Stomach smooth muscle (tissue), 2 donors: ENCODE measurements at regions not wholly inside any gene's neighbourhood (a gene's known extent, or its start where the extent isn't known, plus 50 kb on each side); places are given as distances from the start of the nearest gene placed in this dataset.
"Not testable (repeated sequence)": the region's sequence is repeated elsewhere in the genome, so short reads cannot be mapped to it uniquely, and the experiment has no call there.

ENCODE experiments used
- H3K27ac ChIP-seq: one replicate; pipeline ENCODE4 v1.7.0; 2013; ENCODE audit warnings: mild to moderate bottlenecking, low read length, inconsistent platforms
- H3K27me3 ChIP-seq, 2 donors: one replicate each; pipeline ENCODE4 v1.7.0; 2013; ENCODE audit warnings: low read length in 2 of 2; ENCODE audit not compliant: insufficient read depth in 2 of 2, control insufficient read depth in 1 of 2
- H3K36me3 ChIP-seq, 2 donors: one replicate each; pipeline ENCODE4 v1.7.0; 2013; ENCODE audit warnings: low read length in 2 of 2; ENCODE audit not compliant: control insufficient read depth in 2 of 2, insufficient read depth in 2 of 2
- H3K4me1 ChIP-seq: one replicate; pipeline ENCODE4 v1.7.0; 2013; ENCODE audit warnings: low read length; ENCODE audit not compliant: control insufficient read depth, insufficient read depth
- H3K4me3 ChIP-seq, 2 donors: one replicate each; pipeline ENCODE4 v1.7.0; 2013; ENCODE audit warnings: low read length in 2 of 2
- H3K9ac ChIP-seq, 2 donors: one replicate each; pipeline ENCODE4 v1.7.0; 2013; ENCODE audit warnings: low read length in 2 of 2, mild to moderate bottlenecking in 1 of 2
- H3K9me3 ChIP-seq, 2 donors: one replicate each; pipeline ENCODE4 v1.7.0; 2013; ENCODE audit warnings: low read length in 2 of 2; ENCODE audit not compliant: control insufficient read depth in 2 of 2
- donor health status: healthy.
- donor health status: Pancreatic carcinoma.

DNA sequence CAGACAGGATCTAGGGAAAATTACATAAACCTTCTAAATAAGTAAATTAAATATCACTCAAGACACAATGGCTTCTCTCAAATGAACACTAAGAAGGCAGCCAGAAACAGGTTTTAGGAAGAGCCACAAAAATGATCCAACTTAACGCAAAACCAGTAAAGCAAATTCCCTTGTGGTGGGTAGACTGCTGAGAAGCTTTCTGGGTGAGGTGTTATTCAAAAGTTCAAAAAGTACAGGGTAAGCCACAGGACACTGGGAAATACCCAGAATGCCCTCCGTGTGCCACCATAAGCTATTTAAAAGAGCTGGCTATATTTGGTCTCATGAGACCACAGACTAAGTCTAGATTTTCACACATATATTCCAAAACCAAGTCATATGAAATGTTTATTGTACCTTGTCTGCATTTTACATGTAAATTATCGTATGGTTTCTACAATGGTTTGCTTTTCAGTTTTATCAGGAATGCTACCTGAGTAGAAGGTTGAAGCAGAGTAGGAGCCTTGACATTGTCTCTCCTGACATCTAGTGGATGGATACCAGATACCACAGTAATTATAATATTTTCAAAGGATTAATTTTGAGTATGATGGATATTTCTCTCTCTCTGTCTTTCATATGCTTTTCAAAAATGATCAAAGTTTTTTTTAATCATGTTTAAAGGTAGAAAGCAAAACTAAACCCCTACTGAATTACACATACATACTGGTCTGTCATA is 109.3 kb upstream of the KLHL13 start:
- no peaks in the 10 kb centered on the region for H3K27me3 ChIP-seq
- no peaks in the 10 kb centered on the region for H3K36me3 ChIP-seq
- no peak overlapping the region for H3K27ac ChIP-seq
- H3K9me3 ChIP-seq: no peaks in the 10 kb centered on the region
- H3K4me1 ChIP-seq: peaks cover 3% of the 10 kb centered on the region
- H3K9ac ChIP-seq: no peak overlapping the region
- H3K4me3 ChIP-seq: peak overlapping the region in 1 of 2 donors; percentile 22

DNA sequence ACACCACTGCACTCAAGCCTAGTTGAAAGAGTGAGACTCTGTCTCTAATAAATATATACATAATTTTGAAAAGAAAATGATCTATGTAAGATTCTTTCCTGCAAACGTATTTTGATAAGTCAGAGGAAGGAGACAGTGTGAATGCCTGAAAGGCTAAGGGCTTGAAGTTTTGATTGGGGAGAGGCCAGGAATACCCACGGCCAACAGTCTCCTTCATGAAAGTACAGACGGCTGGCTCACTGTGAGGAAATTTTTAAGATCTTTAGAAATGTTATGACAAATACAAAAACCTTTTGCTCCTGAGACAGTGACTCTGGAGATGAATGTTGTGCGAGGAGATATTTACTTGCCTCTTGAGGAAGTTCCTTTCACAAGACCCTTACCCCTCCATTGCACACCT is 111.4 kb upstream of the KLHL13 start:
- Histone ChIP-seq H3K4me3 (no peak overlapping the region), H3K9me3 (no peaks in the 10 kb centered on the region), H3K36me3 (no peaks in the 10 kb centered on the region), H3K4me1 (no peaks in the 10 kb centered on the region), H3K9ac (no peak overlapping the region), H3K27ac (no peak overlapping the region), H3K27me3 (no peaks in the 10 kb centered on the region)

DNA sequence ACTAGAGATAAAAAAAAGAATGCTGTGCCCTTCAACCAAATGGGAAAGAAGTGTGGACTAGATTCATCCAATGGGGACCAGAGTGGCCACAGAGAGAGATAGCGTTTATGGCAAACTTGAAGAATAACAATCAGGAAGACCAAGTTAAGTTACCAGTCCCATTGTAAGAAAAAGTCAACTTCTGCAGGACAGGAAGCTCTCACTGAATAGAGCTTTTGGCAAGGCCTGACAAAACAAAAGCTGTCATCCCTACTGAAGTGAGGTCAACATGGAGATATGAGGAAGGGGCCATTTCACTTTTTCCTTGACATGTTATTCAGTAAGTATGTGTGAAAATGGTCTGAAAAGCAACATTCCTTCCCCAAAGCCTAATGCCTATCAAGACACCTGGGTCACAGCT is 111.8 kb upstream of the KLHL13 start:
- Histone ChIP-seq H3K27ac (no peak overlapping the region), H3K4me1 (no peaks in the 10 kb centered on the region), H3K9me3 (no peaks in the 10 kb centered on the region), H3K9ac (no peak overlapping the region), H3K36me3 (no peaks in the 10 kb centered on the region), H3K4me3 (no peak overlapping the region), H3K27me3 (no peaks in the 10 kb centered on the region)

DNA sequence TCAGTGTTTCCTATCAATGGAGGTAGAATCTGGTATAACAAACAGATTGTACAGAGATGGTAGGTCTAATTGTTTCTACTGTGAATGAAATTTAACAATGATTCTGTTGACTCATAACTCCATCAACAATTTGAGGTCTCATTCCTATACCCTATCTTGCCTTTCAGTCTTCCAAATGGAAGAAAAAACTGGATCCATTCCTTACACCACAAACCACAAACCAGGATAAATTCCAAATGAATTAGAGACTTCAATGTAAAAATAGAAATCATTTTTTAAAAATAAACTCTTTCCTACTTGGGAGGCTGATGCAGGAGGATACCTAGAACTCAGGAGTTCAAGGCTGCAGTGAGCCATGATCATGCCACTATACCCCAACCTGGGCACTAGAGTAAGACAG is 114.4 kb upstream of the WDR44 start:
- H3K27me3 ChIP-seq: no peaks in the 10 kb centered on the region
- H3K36me3 ChIP-seq: no peaks in the 10 kb centered on the region
- H3K9me3 ChIP-seq: no peaks in the 10 kb centered on the region
- no peak overlapping the region for H3K4me3 ChIP-seq
- H3K4me1 ChIP-seq: no peaks in the 10 kb centered on the region
- no peak overlapping the region for H3K9ac ChIP-seq
- no peak overlapping the region for H3K27ac ChIP-seq

GRCh38 chrX:118239178-118239870 is 106.6 kb upstream of the WDR44 start:
- Histone ChIP-seq H3K9ac (no peak overlapping the region), H3K4me3 (no peak overlapping the region), H3K27ac (no peak overlapping the region), H3K4me1 (peaks cover 2% of the 10 kb centered on the region), H3K36me3 (no peaks in the 10 kb centered on the region), H3K9me3 (no peaks in the 10 kb centered on the region), H3K27me3 (no peaks in the 10 kb centered on the region)

GRCh38 chrX:118239913-118240698 is 105.8 kb upstream of the WDR44 start:
- Histone ChIP-seq H3K9me3 (no peaks in the 10 kb centered on the region), H3K27ac (no peak overlapping the region), H3K9ac (no peak overlapping the region), H3K4me1 (peaks cover 2% of the 10 kb centered on the region), H3K4me3 (no peak overlapping the region), H3K27me3 (no peaks in the 10 kb centered on the region), H3K36me3 (no peaks in the 10 kb centered on the region)

- H3K27ac ChIP-seq, H3K36me3 ChIP-seq, H3K9ac ChIP-seq, H3K9me3 ChIP-seq, H3K27me3 ChIP-seq, H3K4me3 ChIP-seq, H3K4me1 ChIP-seq: not testable (repeated sequence)
Measured at GRCh38 chrX:118246961-118247360, 98.9 kb upstream of the WDR44 start.

DNA sequence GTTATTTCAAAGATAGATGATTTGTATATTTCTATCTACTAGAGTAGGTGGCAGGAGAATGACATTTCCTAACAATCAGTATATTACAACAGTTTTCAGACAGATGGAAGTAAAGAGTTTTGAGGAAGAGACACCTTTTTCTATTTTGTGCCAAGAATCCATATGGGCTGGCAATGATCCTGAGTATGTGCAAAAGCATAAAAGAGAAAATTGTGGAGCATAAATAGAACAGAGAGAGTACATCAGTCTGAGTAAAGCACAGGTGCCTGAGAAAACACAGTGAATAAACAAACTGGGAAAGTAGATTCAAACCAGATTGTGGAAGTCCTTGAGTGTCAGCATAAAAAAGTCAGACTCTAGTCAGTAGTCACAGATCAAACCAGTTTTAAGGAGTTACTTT is 96.8 kb upstream of the WDR44 start:
- Histone ChIP-seq H3K4me1 (peaks cover 2% of the 10 kb centered on the region), H3K9ac (no peak overlapping the region), H3K27ac (no peak overlapping the region), H3K4me3 (no peak overlapping the region), H3K9me3 (no peaks in the 10 kb centered on the region), H3K36me3 (no peaks in the 10 kb centered on the region), H3K27me3 (no peaks in the 10 kb centered on the region)

DNA sequence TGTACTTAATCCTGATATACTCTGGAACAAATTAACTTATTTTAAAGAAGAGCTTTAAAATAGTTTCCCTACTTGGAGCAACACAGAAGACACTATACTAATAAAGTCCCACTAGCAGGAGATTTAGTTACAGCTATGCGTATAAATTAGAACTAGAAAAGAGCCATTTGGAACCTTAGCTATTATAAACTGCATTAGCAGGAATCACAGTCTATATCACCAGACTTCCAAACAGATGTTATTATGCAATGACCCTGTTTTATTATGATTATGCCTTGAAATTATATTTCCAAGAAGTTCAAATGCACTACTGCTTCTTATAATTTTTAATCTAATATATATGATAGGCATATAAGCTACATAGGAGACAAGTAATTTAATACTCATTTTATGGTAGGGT is 95.5 kb upstream of the WDR44 start:
- Histone ChIP-seq H3K27me3 (no peaks in the 10 kb centered on the region), H3K9me3 (no peaks in the 10 kb centered on the region), H3K4me1 (peaks cover 2% of the 10 kb centered on the region), H3K9ac (no peak overlapping the region), H3K27ac (no peak overlapping the region), H3K36me3 (no peaks in the 10 kb centered on the region), H3K4me3 (no peak overlapping the region)

DNA sequence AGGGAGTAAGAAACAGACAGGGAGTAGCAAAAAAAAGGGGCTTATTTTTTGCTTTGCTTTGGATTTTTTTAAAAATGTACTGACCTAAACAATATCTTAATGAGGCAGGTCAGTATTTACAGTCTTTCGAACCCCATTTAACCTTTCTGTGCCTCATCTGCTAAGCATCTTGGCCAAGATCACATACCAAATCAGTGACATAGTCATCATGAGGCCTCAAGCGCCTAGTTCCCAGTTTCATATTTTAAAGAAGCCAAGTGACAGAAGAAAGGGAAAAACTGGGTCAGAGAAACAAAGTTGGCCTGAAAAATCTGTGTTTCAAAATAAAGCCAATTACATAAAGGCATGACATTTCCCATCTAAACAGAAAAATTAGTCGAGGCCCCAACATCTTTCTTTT is 94.6 kb upstream of the WDR44 start:
- Histone ChIP-seq H3K4me1 (peaks cover 2% of the 10 kb centered on the region), H3K4me3 (no peak overlapping the region), H3K27ac (no peak overlapping the region), H3K9me3 (no peaks in the 10 kb centered on the region), H3K9ac (no peak overlapping the region), H3K27me3 (no peaks in the 10 kb centered on the region), H3K36me3 (no peaks in the 10 kb centered on the region)

- H3K9me3 ChIP-seq: no peaks in the 10 kb centered on the region
- H3K27ac ChIP-seq: no peak overlapping the region
- H3K36me3 ChIP-seq: no peaks in the 10 kb centered on the region
- no peaks in the 10 kb centered on the region for H3K27me3 ChIP-seq
- no peak overlapping the region for H3K4me3 ChIP-seq
- H3K4me1 ChIP-seq: peaks cover 2% of the 10 kb centered on the region
- no peak overlapping the region for H3K9ac ChIP-seq
Measured at GRCh38 chrX:118252967-118253366, 92.9 kb upstream of the WDR44 start.
